ENCODE measurements at regions not wholly inside any gene's neighbourhood (a gene's known extent, or its start where the extent isn't known, plus 50 kb on each side); places are given as distances from the start of the nearest gene placed in this dataset.

DNA sequence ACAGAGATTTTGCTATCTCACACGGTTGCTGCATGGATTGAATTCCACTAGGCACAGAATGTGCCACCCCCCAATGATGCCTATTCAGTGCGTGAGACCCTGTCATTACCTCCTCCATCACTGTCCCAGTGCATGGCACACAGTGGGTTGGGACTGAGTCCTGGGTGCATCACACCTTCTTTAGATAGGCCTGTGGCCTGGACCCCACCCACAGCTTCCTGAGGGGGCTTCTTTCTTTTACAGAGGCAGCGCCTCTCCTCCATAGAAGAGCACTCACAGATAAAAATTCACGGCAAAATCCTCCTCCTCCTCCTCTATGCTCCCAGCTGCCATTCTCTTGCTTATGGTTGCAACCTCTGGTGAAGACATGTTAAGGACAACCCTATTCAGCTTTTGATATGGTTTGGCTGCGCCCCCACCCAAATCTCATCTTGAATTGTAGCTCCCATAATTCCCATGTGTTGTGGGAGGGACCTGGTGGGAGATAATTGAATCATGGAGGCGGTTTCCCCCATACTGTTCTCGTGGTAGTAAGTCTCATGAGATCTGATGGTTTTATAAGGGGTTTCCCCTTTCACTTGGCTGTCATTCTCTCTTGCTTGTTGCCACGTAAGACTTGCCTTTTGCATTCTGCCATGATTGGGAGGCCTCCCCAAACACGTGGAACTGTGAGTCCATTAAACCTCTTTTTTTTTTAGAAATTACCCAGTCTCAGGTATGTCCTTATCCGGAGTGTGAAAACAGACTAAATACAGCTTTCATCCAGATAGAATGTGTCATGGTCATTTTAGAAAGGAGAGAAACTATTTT, 147.6 kb downstream of the KLF13 start:
- no peak overlapping the region for H3K4me3 ChIP-seq
- no peak for DNase-seq (ENCODE audit: low read depth, low spot score)
- H3K27ac ChIP-seq, result no peak overlapping the region
- H3K9ac ChIP-seq (ENCODE audit: insufficient read length), result no peak overlapping the region
- no peaks in the 10 kb centered on the region for H3K36me3 ChIP-seq (ENCODE audit: insufficient read depth, low read length)
- TF ChIP-seq POLR2AphosphoS5 (IDR thresholded peaks at IDR 0.05; ENCODE audit: borderline replicate concordance, low read depth, low read length), result no peak
- TF ChIP-seq FOXP2 (optimal IDR thresholded peaks at IDR 0.05; ENCODE audit: control extremely low read depth, extremely low read length, insufficient read depth), result no peak
- no peak for TF ChIP-seq EZH2 (IDR thresholded peaks at IDR 0.05)
- no peaks in the 10 kb centered on the region for H3K9me3 ChIP-seq (ENCODE audit: low read depth, low read length)

DNA sequence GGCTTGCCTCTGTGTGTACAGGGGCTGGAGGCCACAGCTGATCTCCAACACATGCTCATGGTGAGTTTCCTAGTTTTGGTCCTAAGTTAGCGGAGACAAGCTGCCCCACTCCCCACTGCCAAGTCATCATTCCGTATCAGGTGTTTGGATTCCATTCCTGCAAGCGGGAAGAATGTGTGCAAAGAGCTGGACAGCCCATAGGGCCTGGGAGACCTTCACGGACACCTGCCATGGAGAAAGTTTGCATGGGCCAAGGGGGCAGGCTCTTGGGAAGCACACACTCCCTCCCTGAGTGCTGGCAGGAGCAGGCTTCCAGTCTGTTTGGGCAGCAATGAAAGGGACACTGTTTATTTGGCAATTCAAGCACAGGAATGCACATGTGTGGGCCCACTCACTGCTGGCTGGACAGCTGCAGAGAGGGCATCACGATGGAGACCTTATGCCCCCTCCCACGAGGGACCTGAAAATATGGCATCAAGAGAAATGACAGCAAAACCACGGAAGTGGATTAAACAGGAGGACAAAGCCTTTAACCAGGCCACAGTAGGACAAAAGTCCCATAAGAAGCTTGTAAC, 149.7 kb downstream of the KLF13 start:
- Histone ChIP-seq H3K9me3 (ENCODE audit: low read depth, low read length) (no peaks in the 10 kb centered on the region), H3K9ac (ENCODE audit: insufficient read length) (no peak overlapping the region), H3K4me3 (no peak overlapping the region), H3K36me3 (ENCODE audit: insufficient read depth, low read length) (no peaks in the 10 kb centered on the region), H3K27ac (no peak overlapping the region)
- DNase-seq (ENCODE audit: low read depth, low spot score), result no peak
- TF ChIP-seq EZH2 (IDR thresholded peaks at IDR 0.05) (no peak), POLR2AphosphoS5 (IDR thresholded peaks at IDR 0.05; ENCODE audit: borderline replicate concordance, low read depth, low read length) (no peak)

DNA sequence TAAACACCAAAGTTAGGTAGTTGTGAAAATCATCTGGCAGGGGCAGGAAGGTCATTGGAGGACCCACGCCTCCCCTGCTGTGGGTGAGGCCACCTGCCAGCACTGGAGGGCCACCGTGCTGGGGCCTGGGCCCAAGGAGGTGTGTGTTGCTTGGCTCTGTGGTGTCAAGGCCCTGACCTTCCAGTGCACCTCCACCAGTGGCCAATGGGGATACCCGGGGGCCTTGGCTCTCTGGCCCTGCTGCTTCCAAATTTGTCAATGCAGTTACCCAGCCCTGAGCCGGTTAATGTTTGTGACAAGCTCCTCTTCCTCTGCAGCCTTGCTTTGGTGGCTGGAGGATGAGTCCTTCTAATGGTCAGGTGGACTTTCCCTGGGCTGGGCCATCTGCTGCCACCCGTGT, 150.2 kb downstream of the KLF13 start:
- TF ChIP-seq EZH2 (IDR thresholded peaks at IDR 0.05), result no peak
- no peak for TF ChIP-seq POLR2AphosphoS5 (IDR thresholded peaks at IDR 0.05; ENCODE audit: borderline replicate concordance, low read depth, low read length)
- TF ChIP-seq FOXP2 (optimal IDR thresholded peaks at IDR 0.05; ENCODE audit: control extremely low read depth, extremely low read length, insufficient read depth), result no peak
- Histone ChIP-seq H3K36me3 (ENCODE audit: insufficient read depth, low read length) (no peaks in the 10 kb centered on the region), H3K9me3 (ENCODE audit: low read depth, low read length) (no peaks in the 10 kb centered on the region), H3K4me3 (no peak overlapping the region), H3K9ac (ENCODE audit: insufficient read length) (no peak overlapping the region), H3K27ac (no peak overlapping the region)
- no peak for DNase-seq (ENCODE audit: low read depth, low spot score)

DNA sequence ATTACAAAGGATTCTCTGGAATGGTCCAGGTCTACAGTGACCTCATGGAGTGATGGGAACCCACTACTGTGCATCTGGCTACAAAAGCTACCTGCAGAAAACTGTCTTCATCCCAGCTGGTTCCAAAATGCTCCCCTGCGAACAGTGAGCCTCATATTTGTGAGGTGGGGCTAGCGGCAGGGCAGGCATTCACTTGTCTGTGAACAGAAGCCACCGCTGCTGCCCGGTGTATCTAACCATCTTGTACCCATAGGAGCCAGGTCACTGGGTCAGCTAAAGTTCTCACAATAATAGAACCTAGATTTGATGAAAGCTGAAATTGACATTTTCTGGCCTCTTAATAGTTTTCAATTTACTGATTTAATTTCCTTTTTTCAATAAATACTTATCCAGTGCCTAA, 150.7 kb downstream of the KLF13 start:
- no peaks in the 10 kb centered on the region for H3K36me3 ChIP-seq (ENCODE audit: insufficient read depth, low read length)
- no peak for DNase-seq (ENCODE audit: low read depth, low spot score)
- H3K9me3 ChIP-seq (ENCODE audit: low read depth, low read length), result no peaks in the 10 kb centered on the region
- TF ChIP-seq EZH2 (IDR thresholded peaks at IDR 0.05) (no peak), POLR2AphosphoS5 (IDR thresholded peaks at IDR 0.05; ENCODE audit: borderline replicate concordance, low read depth, low read length) (no peak), FOXP2 (optimal IDR thresholded peaks at IDR 0.05; ENCODE audit: control extremely low read depth, extremely low read length, insufficient read depth) (no peak)
- H3K27ac ChIP-seq, result no peak overlapping the region
- no peak overlapping the region for H3K9ac ChIP-seq (ENCODE audit: insufficient read length)
- no peak overlapping the region for H3K4me3 ChIP-seq

DNA sequence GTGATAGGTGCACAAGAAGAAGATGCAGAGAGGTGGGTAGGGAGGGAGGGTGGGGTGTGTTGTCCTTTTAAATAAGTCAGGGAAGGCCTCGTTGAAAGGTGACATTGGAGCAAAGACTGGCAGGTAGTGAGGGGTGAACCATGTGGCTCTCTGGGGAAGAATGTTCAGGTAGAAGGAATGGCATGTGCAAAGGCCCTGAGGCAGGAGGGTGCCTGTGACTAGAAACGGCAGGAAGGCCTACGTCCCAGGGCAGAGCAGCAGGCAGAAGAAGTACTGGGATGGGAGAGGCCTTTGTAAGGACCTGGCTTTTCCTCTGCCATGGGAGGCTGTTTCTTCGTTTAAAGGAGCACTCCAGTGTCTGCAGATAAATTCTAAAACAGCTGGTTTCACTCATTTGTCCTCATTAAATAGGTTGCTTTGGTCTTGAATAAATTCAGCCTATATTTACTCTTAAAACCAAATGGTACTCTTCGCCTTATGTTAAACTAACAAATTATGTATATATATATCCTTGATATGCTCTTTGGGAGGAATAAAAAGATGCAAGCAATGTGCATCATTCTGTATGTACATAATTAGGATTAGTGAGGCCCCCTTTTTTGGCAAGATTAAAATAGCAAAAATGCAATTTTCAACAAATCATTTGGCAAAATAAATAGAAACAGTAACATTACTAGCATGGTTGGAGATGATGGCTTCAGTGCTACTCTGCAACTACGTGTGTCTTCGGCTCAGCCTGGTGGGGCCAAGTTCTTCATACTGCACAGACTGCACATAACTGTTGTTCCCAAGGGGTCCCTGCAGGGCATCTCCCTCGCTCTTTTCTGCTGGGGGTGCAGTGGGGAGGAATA, 151.4 kb downstream of the KLF13 start:
- Histone ChIP-seq H3K27ac (no peak overlapping the region), H3K9me3 (ENCODE audit: low read depth, low read length) (no peaks in the 10 kb centered on the region), H3K36me3 (ENCODE audit: insufficient read depth, low read length) (no peaks in the 10 kb centered on the region), H3K9ac (ENCODE audit: insufficient read length) (no peak overlapping the region), H3K4me3 (no peak overlapping the region)
- TF ChIP-seq FOXP2 (optimal IDR thresholded peaks at IDR 0.05; ENCODE audit: control extremely low read depth, extremely low read length, insufficient read depth), result no peak
- no peak for TF ChIP-seq EZH2 (IDR thresholded peaks at IDR 0.05)
- no peak for TF ChIP-seq POLR2AphosphoS5 (IDR thresholded peaks at IDR 0.05; ENCODE audit: borderline replicate concordance, low read depth, low read length)
- no peak for DNase-seq (ENCODE audit: low read depth, low spot score)

DNA sequence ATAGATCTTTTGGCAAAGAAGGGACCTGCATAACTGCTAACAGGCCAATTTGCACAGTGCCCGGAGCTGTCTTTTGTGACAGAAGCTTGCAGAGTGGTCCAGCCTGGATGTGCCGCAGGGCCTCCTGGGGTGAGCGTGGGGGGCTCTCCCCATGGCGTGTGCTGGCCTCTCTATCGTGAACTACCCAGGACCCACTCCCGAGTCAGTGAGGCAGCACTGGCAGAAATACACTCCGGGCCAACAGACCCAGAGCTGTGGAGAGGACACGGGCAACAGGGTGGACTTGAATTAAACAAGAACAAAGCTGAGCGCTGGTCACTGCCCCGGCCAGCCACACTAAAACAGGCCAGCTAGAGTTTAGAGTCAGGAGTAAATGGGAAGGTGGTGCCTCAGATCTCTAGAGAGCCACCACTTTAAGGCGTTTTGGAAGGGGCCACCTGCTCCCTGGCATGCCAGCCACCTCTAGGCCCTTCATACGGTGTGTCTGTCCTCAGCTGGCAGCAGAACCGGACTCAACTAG, 152.1 kb downstream of the KLF13 start:
- H3K9me3 ChIP-seq (ENCODE audit: low read depth, low read length), result no peaks in the 10 kb centered on the region
- no peak overlapping the region for H3K4me3 ChIP-seq
- H3K27ac ChIP-seq, result no peak overlapping the region
- TF ChIP-seq FOXP2 (optimal IDR thresholded peaks at IDR 0.05; ENCODE audit: control extremely low read depth, extremely low read length, insufficient read depth) (no peak), POLR2AphosphoS5 (IDR thresholded peaks at IDR 0.05; ENCODE audit: borderline replicate concordance, low read depth, low read length) (no peak), EZH2 (IDR thresholded peaks at IDR 0.05) (no peak)
- H3K9ac ChIP-seq (ENCODE audit: insufficient read length), result no peak overlapping the region
- no peaks in the 10 kb centered on the region for H3K36me3 ChIP-seq (ENCODE audit: insufficient read depth, low read length)
- DNase-seq (ENCODE audit: low read depth, low spot score), result no peak

DNA sequence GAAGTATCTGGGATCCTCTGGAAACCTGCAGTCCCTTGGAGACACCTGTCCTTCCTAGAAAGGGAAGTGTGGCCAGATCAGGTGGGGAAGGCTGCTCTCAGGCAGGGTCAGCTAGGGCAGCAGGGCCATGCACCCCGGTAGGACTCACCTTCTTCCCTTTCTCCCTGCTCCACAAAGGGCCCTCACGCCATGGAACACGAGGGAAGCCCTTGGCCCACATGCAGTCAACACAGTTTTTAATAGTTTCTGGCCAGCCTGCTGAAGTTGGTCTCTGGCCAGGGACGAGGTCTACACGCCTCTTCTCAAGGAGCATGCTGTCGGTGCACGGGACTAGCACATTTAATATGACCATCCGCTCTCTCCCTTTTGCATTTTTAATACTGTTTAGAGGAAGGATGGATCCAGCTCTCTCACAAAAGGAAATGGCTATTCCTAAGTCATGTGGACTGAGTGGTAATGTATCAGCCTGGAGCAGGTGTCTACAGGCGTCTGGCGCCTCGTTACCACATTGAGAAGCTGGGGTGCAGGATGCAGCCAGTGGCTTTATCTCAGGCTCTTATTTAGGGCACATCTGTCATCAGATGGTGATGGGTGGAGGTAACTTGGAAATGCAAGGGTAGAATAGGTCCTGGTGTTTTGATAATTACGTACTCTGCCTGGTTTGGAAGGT, 153.9 kb downstream of the KLF13 start:
- no peak for DNase-seq (ENCODE audit: low read depth, low spot score)
- no peak overlapping the region for H3K9ac ChIP-seq (ENCODE audit: insufficient read length)
- no peak overlapping the region for H3K4me3 ChIP-seq
- no peaks in the 10 kb centered on the region for H3K36me3 ChIP-seq (ENCODE audit: insufficient read depth, low read length)
- no peaks in the 10 kb centered on the region for H3K9me3 ChIP-seq (ENCODE audit: low read depth, low read length)
- no peak for TF ChIP-seq EZH2 (IDR thresholded peaks at IDR 0.05)
- TF ChIP-seq POLR2AphosphoS5 (IDR thresholded peaks at IDR 0.05; ENCODE audit: borderline replicate concordance, low read depth, low read length), result no peak
- no peak for TF ChIP-seq FOXP2 (optimal IDR thresholded peaks at IDR 0.05; ENCODE audit: control extremely low read depth, extremely low read length, insufficient read depth)
- no peak overlapping the region for H3K27ac ChIP-seq

DNA sequence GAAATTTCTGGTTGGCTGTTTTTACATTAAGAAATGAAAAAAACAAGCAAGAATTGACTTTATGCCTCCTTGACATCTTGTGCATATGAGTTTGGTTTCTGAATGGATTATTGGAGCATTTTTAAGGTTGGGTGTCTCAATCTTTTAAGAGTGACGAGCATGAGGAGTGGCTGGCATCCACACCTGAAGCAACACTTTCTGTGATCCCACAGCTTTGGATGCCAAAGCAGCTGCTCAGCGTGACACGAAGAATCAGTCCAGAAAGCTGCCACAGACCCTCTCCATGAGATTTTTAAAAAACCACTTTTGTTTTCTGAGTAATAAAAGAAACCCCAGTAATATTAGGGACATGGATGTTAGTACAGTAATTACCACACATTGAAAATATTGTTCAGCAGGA, 154.5 kb downstream of the KLF13 start:
- H3K36me3 ChIP-seq (ENCODE audit: insufficient read depth, low read length), result no peaks in the 10 kb centered on the region
- no peak for DNase-seq (ENCODE audit: low read depth, low spot score)
- H3K9ac ChIP-seq (ENCODE audit: insufficient read length), result no peak overlapping the region
- TF ChIP-seq POLR2AphosphoS5 (IDR thresholded peaks at IDR 0.05; ENCODE audit: borderline replicate concordance, low read depth, low read length) (no peak), EZH2 (IDR thresholded peaks at IDR 0.05) (no peak), FOXP2 (optimal IDR thresholded peaks at IDR 0.05; ENCODE audit: control extremely low read depth, extremely low read length, insufficient read depth) (no peak)
- no peak overlapping the region for H3K4me3 ChIP-seq
- no peaks in the 10 kb centered on the region for H3K9me3 ChIP-seq (ENCODE audit: low read depth, low read length)
- H3K27ac ChIP-seq, result no peak overlapping the region
